ENCODE measurements at regions not wholly inside any gene's neighbourhood (a gene's known extent, or its start where the extent isn't known, plus 50 kb on each side); places are given as distances from the start of the nearest gene placed in this dataset.

DNA sequence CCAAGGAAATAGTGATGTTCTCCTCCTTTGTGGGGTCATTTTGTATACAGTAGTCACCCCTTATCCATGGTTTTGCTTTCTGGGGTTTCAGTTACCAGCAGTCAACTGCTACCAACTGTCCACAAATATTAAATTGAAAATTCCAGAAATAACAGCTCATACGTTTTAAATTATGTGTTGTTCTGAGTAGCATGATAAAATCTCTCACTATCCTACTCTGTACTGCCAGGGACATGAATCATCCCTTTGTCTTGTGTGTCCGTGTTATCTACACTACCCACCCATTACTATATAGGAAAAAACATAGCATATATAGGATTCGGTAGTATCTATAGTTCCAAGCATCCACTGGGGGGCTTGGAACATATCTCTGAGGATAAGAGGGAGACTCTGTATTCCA, 120.9 kb upstream of the DCC start (continued):
- TF ChIP-seq, protein P1, sequence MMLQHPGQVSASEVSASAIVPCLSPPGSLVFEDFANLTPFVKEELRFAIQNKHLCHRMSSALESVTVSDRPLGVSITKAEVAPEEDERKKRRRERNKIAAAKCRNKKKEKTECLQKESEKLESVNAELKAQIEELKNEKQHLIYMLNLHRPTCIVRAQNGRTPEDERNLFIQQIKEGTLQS (CRISPR knock-in tag; conservative IDR thresholded peaks at IDR 0.05): no peak
- TF ChIP-seq ZNF416 (CRISPR knock-in tag; IDR thresholded peaks at IDR 0.05) (no peak), EMX1 (CRISPR knock-in tag; IDR thresholded peaks at IDR 0.05) (no peak), IRF2 (CRISPR knock-in tag; IDR thresholded peaks at IDR 0.05; ENCODE audit: borderline replicate concordance, low read depth) (no peak), RELA (CRISPR knock-in tag; IDR thresholded peaks at IDR 0.05; ENCODE audit: borderline replicate concordance) (no peak)
- TF ChIP-seq, protein P2, sequence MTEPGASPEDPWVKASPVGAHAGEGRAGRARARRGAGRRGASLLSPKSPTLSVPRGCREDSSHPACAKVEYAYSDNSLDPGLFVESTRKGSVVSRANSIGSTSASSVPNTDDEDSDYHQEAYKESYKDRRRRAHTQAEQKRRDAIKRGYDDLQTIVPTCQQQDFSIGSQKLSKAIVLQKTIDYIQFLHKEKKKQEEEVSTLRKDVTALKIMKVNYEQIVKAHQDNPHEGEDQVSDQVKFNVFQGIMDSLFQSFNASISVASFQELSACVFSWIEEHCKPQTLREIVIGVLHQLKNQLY (CRISPR knock-in tag; IDR thresholded peaks at IDR 0.05): no peak
- TF ChIP-seq, protein P3, sequence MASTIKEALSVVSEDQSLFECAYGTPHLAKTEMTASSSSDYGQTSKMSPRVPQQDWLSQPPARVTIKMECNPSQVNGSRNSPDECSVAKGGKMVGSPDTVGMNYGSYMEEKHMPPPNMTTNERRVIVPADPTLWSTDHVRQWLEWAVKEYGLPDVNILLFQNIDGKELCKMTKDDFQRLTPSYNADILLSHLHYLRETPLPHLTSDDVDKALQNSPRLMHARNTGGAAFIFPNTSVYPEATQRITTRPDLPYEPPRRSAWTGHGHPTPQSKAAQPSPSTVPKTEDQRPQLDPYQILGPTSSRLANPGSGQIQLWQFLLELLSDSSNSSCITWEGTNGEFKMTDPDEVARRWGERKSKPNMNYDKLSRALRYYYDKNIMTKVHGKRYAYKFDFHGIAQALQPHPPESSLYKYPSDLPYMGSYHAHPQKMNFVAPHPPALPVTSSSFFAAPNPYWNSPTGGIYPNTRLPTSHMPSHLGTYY (CRISPR knock-in tag; IDR thresholded peaks at IDR 0.05): no peak

DNA sequence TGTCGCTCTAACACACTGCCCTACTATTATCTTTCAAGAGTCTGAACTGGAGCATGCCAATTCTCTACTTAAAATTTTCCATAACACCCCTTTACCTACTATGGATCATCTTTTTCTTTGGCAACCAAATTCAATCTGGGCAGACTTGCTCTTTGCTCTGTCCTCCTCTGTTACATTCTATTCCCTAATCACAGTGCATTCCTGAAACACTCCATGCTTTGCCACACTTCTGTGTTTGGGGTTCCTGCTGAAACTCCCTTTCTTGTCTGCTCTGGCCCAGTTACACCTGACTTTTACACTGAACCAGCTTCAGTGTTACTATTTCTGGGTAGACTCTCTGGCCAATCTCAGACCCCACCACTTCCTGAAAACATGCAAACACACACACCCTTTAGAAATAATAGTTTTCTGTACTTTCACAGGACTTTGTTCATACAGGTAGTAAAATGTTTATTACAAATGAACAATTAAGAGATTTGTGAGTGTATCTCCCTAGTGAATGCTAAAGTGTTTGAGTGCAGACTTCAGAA, 119.9 kb upstream of the DCC start:
- Mint-ChIP-seq H3K4me1 (peaks cover 10% of the 10 kb centered on the region; the same call in 1 of the 2 replicates), H3K27me3 (ENCODE audit: low read depth) (no peaks in the 10 kb centered on the region), H3K36me3 (no peaks in the 10 kb centered on the region), H3K27ac (no peak overlapping the region), H3K4me3 (no peak overlapping the region), H3K9me3 (peaks cover 6% of the 10 kb centered on the region; the same call in 1 of the 2 replicates)
- ChIA-PET POLR2A (no interaction called here), CTCF (no interaction called here)
- no peak for DNase-seq (ENCODE audit: low spot score)
- no peak for ATAC-seq
- TF ChIP-seq TEAD4 (CRISPR knock-in tag; IDR thresholded peaks at IDR 0.05): no peak
- TF ChIP-seq, protein P4, sequence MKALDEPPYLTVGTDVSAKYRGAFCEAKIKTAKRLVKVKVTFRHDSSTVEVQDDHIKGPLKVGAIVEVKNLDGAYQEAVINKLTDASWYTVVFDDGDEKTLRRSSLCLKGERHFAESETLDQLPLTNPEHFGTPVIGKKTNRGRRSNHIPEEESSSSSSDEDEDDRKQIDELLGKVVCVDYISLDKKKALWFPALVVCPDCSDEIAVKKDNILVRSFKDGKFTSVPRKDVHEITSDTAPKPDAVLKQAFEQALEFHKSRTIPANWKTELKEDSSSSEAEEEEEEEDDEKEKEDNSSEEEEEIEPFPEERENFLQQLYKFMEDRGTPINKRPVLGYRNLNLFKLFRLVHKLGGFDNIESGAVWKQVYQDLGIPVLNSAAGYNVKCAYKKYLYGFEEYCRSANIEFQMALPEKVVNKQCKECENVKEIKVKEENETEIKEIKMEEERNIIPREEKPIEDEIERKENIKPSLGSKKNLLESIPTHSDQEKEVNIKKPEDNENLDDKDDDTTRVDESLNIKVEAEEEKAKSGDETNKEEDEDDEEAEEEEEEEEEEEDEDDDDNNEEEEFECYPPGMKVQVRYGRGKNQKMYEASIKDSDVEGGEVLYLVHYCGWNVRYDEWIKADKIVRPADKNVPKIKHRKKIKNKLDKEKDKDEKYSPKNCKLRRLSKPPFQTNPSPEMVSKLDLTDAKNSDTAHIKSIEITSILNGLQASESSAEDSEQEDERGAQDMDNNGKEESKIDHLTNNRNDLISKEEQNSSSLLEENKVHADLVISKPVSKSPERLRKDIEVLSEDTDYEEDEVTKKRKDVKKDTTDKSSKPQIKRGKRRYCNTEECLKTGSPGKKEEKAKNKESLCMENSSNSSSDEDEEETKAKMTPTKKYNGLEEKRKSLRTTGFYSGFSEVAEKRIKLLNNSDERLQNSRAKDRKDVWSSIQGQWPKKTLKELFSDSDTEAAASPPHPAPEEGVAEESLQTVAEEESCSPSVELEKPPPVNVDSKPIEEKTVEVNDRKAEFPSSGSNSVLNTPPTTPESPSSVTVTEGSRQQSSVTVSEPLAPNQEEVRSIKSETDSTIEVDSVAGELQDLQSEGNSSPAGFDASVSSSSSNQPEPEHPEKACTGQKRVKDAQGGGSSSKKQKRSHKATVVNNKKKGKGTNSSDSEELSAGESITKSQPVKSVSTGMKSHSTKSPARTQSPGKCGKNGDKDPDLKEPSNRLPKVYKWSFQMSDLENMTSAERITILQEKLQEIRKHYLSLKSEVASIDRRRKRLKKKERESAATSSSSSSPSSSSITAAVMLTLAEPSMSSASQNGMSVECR (CRISPR knock-in tag; IDR thresholded peaks at IDR 0.05; ENCODE audit: borderline replicate concordance): no peak
- TF ChIP-seq, protein P5, sequence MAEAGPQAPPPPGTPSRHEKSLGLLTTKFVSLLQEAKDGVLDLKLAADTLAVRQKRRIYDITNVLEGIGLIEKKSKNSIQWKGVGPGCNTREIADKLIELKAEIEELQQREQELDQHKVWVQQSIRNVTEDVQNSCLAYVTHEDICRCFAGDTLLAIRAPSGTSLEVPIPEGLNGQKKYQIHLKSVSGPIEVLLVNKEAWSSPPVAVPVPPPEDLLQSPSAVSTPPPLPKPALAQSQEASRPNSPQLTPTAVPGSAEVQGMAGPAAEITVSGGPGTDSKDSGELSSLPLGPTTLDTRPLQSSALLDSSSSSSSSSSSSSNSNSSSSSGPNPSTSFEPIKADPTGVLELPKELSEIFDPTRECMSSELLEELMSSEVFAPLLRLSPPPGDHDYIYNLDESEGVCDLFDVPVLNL (CRISPR knock-in tag; IDR thresholded peaks at IDR 0.05; ENCODE audit: borderline replicate concordance, low read depth): no peak
- TF ChIP-seq RELA (CRISPR knock-in tag; IDR thresholded peaks at IDR 0.05; ENCODE audit: borderline replicate concordance): no peak
- no peak for TF ChIP-seq NFE2L1 (CRISPR knock-in tag; IDR thresholded peaks at IDR 0.05)
- no peak for TF ChIP-seq SOX15 (CRISPR knock-in tag; IDR thresholded peaks at IDR 0.05)
- TF ChIP-seq, protein P6, sequence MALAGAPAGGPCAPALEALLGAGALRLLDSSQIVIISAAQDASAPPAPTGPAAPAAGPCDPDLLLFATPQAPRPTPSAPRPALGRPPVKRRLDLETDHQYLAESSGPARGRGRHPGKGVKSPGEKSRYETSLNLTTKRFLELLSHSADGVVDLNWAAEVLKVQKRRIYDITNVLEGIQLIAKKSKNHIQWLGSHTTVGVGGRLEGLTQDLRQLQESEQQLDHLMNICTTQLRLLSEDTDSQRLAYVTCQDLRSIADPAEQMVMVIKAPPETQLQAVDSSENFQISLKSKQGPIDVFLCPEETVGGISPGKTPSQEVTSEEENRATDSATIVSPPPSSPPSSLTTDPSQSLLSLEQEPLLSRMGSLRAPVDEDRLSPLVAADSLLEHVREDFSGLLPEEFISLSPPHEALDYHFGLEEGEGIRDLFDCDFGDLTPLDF (CRISPR knock-in tag; IDR thresholded peaks at IDR 0.05): no peak
- TF ChIP-seq, protein P7, sequence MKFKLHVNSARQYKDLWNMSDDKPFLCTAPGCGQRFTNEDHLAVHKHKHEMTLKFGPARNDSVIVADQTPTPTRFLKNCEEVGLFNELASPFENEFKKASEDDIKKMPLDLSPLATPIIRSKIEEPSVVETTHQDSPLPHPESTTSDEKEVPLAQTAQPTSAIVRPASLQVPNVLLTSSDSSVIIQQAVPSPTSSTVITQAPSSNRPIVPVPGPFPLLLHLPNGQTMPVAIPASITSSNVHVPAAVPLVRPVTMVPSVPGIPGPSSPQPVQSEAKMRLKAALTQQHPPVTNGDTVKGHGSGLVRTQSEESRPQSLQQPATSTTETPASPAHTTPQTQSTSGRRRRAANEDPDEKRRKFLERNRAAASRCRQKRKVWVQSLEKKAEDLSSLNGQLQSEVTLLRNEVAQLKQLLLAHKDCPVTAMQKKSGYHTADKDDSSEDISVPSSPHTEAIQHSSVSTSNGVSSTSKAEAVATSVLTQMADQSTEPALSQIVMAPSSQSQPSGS (CRISPR knock-in tag; IDR thresholded peaks at IDR 0.05; ENCODE audit: borderline replicate concordance, low read depth): no peak
- no peak for TF ChIP-seq EMX1 (CRISPR knock-in tag; IDR thresholded peaks at IDR 0.05)
- no peak for TF ChIP-seq ZNF138 (CRISPR knock-in tag; conservative IDR thresholded peaks at IDR 0.05)
- TF ChIP-seq, protein P8, sequence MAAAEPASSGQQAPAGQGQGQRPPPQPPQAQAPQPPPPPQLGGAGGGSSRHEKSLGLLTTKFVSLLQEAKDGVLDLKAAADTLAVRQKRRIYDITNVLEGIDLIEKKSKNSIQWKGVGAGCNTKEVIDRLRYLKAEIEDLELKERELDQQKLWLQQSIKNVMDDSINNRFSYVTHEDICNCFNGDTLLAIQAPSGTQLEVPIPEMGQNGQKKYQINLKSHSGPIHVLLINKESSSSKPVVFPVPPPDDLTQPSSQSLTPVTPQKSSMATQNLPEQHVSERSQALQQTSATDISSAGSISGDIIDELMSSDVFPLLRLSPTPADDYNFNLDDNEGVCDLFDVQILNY (CRISPR knock-in tag; IDR thresholded peaks at IDR 0.05): no peak
- no peak for TF ChIP-seq ZNF232 (CRISPR knock-in tag; IDR thresholded peaks at IDR 0.05)
- TF ChIP-seq, protein P9, sequence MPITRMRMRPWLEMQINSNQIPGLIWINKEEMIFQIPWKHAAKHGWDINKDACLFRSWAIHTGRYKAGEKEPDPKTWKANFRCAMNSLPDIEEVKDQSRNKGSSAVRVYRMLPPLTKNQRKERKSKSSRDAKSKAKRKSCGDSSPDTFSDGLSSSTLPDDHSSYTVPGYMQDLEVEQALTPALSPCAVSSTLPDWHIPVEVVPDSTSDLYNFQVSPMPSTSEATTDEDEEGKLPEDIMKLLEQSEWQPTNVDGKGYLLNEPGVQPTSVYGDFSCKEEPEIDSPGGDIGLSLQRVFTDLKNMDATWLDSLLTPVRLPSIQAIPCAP (CRISPR knock-in tag; IDR thresholded peaks at IDR 0.05): no peak
- no peak for TF ChIP-seq IRF2 (CRISPR knock-in tag; IDR thresholded peaks at IDR 0.05; ENCODE audit: borderline replicate concordance, low read depth)
